ENCODE measurements at regions not wholly inside any gene's neighbourhood (a gene's known extent, or its start where the extent isn't known, plus 50 kb on each side); places are given as distances from the start of the nearest gene placed in this dataset.

GRCh38 chr16:26913851-26914250, 152.9 kb upstream of the C16orf82 start:
- H3F3A ChIP-seq (ENCODE audit: low read depth) = no peaks in the 10 kb centered on the region
- Mint-ChIP-seq H3K4me1 (peaks cover 16% of the 10 kb centered on the region), H3K4me3 (no peak overlapping the region), H3K27ac (no peak overlapping the region), H3K36me3 (no peaks in the 10 kb centered on the region), H3K27me3 (ENCODE audit: insufficient read depth, low read depth) (peaks cover 7% of the 10 kb centered on the region), H3K9me3 (peaks cover 1% of the 10 kb centered on the region)
- no peak overlapping the region for H3K9ac ChIP-seq
- H3K4me2 ChIP-seq = no peak overlapping the region
- H3K79me2 ChIP-seq (ENCODE audit: low read depth) = no peaks in the 10 kb centered on the region
- no peak overlapping the region for H3K4me3 ChIP-seq
- no peak for DNase-seq (ENCODE audit: low spot score)
- no peaks in the 10 kb centered on the region for H3K27me3 ChIP-seq
- H3K36me3 ChIP-seq = no peaks in the 10 kb centered on the region
- H3K4me1 ChIP-seq = no peaks in the 10 kb centered on the region
- H2AFZ ChIP-seq (replicated peaks) = no peak overlapping the region
- no peaks in the 10 kb centered on the region for H3K9me3 ChIP-seq (ENCODE audit: low read depth)
- H3K27ac ChIP-seq = no peak overlapping the region
- TF ChIP-seq EZH2phosphoT487 (IDR thresholded peaks at IDR 0.05) (no peak), EZH2 (IDR thresholded peaks at IDR 0.05) (no peak)
- TF ChIP-seq, protein P1, sequence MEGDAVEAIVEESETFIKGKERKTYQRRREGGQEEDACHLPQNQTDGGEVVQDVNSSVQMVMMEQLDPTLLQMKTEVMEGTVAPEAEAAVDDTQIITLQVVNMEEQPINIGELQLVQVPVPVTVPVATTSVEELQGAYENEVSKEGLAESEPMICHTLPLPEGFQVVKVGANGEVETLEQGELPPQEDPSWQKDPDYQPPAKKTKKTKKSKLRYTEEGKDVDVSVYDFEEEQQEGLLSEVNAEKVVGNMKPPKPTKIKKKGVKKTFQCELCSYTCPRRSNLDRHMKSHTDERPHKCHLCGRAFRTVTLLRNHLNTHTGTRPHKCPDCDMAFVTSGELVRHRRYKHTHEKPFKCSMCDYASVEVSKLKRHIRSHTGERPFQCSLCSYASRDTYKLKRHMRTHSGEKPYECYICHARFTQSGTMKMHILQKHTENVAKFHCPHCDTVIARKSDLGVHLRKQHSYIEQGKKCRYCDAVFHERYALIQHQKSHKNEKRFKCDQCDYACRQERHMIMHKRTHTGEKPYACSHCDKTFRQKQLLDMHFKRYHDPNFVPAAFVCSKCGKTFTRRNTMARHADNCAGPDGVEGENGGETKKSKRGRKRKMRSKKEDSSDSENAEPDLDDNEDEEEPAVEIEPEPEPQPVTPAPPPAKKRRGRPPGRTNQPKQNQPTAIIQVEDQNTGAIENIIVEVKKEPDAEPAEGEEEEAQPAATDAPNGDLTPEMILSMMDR (IDR thresholded peaks at IDR 0.05) = no peak
- H4K20me1 ChIP-seq (ENCODE audit: low read depth) = no peaks in the 10 kb centered on the region

DNA sequence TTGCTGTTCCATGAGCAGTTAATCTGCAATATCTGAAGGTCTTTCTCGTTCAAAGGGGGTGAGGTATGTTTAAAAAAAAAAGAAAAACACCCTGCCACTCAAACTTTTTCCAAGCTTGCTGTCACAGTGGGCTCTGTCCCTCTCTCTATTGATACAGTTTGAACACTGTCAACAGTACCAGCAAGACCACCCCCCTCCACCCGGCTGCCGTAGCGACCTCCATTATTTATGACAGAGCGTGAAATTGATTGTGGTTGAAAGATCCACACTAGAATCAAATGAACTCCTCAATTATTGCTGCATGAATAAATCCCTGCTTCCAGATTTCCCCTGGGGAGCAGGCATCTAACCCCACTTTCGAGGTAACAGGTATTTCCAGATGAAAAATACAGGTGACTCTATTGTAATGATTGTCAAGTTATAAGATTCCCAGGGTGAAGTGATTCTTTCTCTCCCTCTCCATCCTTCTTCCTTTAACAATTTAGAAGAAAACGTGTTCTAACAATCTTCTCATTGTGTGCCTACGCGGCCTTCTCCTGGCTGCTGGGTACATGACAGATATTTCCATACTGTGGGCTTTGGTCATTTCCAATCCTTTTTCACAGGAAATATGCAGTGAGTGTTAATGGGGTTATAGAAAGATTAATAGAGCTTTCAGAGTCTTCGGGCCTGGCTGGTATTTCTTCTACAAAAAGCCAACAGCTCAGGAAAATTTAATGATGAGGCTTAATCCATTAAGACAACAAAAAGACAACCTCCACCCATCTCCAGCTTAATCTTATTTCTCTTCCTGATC, 135.7 kb upstream of the C16orf82 start:
- H3K27me3 Mint-ChIP-seq (ENCODE audit: insufficient read depth, low read depth) = peaks cover 42% of the 10 kb centered on the region
- Histone ChIP-seq H4K20me1 (ENCODE audit: low read depth) (no peaks in the 10 kb centered on the region), H3F3A (ENCODE audit: low read depth) (no peaks in the 10 kb centered on the region), H3K36me3 (no peaks in the 10 kb centered on the region), H2AFZ (replicated peaks) (no peak overlapping the region), H3K27me3 (no peaks in the 10 kb centered on the region), H3K9me3 (ENCODE audit: low read depth) (no peaks in the 10 kb centered on the region), H3K4me1 (peaks cover 8% of the 10 kb centered on the region), H3K9ac (no peak overlapping the region), H3K4me3 (no peak overlapping the region), H3K27ac (no peak overlapping the region), H3K4me2 (no peak overlapping the region), H3K79me2 (ENCODE audit: low read depth) (no peaks in the 10 kb centered on the region)
- peaks cover 19% of the 10 kb centered on the region for H3K9me3 Mint-ChIP-seq
- no peak overlapping the region for H3K27ac Mint-ChIP-seq
- H3K4me3 Mint-ChIP-seq = no peak overlapping the region
- TF ChIP-seq, protein P1 (IDR thresholded peaks at IDR 0.05) = no peak
- TF ChIP-seq EZH2phosphoT487 (IDR thresholded peaks at IDR 0.05) (no peak), EZH2 (IDR thresholded peaks at IDR 0.05) (no peak)
- H3K4me1 Mint-ChIP-seq = peaks cover 20% of the 10 kb centered on the region
- H3K36me3 Mint-ChIP-seq = no peaks in the 10 kb centered on the region
- DNase-seq (ENCODE audit: low spot score) = no peak

GRCh38 chr16:26950636-26951035, 116.1 kb upstream of the C16orf82 start:
- Histone ChIP-seq H3F3A (ENCODE audit: low read depth) (no peaks in the 10 kb centered on the region), H3K36me3 (no peaks in the 10 kb centered on the region), H3K9me3 (ENCODE audit: low read depth) (no peaks in the 10 kb centered on the region), H2AFZ (replicated peaks) (no peak overlapping the region), H3K4me1 (no peaks in the 10 kb centered on the region), H3K27me3 (peaks cover 15% of the 10 kb centered on the region), H3K9ac (no peak overlapping the region), H3K4me3 (no peak overlapping the region), H4K20me1 (ENCODE audit: low read depth) (no peaks in the 10 kb centered on the region), H3K79me2 (ENCODE audit: low read depth) (no peaks in the 10 kb centered on the region), H3K27ac (no peak overlapping the region), H3K4me2 (no peak overlapping the region)
- H3K9me3 Mint-ChIP-seq = no peaks in the 10 kb centered on the region
- no peak for DNase-seq (ENCODE audit: low spot score)
- peaks cover 5% of the 10 kb centered on the region for H3K27me3 Mint-ChIP-seq (ENCODE audit: insufficient read depth, low read depth)
- H3K4me1 Mint-ChIP-seq = no peaks in the 10 kb centered on the region
- H3K36me3 Mint-ChIP-seq = no peaks in the 10 kb centered on the region
- H3K4me3 Mint-ChIP-seq = no peak overlapping the region
- TF ChIP-seq, protein P1 (IDR thresholded peaks at IDR 0.05) = no peak
- TF ChIP-seq EZH2 (IDR thresholded peaks at IDR 0.05) = no peak
- no peak for TF ChIP-seq EZH2phosphoT487 (IDR thresholded peaks at IDR 0.05)
- H3K27ac Mint-ChIP-seq = no peak overlapping the region
